Heart left ventricle (tissue), 13 donors: ENCODE measurements at regions not wholly inside any gene's neighbourhood (a gene's known extent, or its start where the extent isn't known, plus 50 kb on each side); places are given as distances from the start of the nearest gene placed in this dataset.
"Not testable (repeated sequence)": the region's sequence is repeated elsewhere in the genome, so short reads cannot be mapped to it uniquely, and the experiment has no call there.

ENCODE experiments used
- POLR2A ChIP-seq, 2 donors: fragments of 450-650 bp; IDR thresholded peaks; one replicate each; pipeline ENCODE4 v1.6.1; 2017; ENCODE audit warnings: antibody characterized with exemption in 2 of 2, mild to moderate bottlenecking in 2 of 2, moderate library complexity in 2 of 2
- TF ChIP-seq, protein P1 (sequence below), 12 donors: fragments of 200-600 bp; sonication (generic) in 4 of 12; IDR thresholded peaks; one replicate each; pipeline versions ENCODE4 v1.5.0 to v1.8.0; 2018 to 2022; ENCODE audit warnings: antibody characterized with exemption in 12 of 12, mild to moderate bottlenecking in 5 of 12
- donor health status: ischemic (EF 13 %, LVEDD 7.1; RV severe dilation, severe dysfunction).
- donor health status: DM: no; HTN: yes; CAD: no.
- donor health status: DM: no; HTN: no; CAD: no.
- donor health status: ischemic (EF 25% LVEDD 6.9; RV normal size, moderate dysfunction).
- donor health status: ischemic (EF 25% LVEDD 5.7; RV mildly dilated, moderate dysfunction).
- donor health status: ischemic (EF 35%, LVEDD 5.7; RV mildly dilated, moderate dysfunction).
- donor health status: nonischemic (EF 11% LVEDD 7.7; RV severe dilation, severe dysfunction).
- donor health status: DM: yes; HTN: yes; CAD: no.
- donor health status: PGD.
- donor health status: ischemic (EF 29% LVEDD 5.4; RV normal size, mild dysfunction).
- donor health status: nonischemic (EF 23%, LVEDD 6.1; RV moderate dilation, normal function).

DNA sequence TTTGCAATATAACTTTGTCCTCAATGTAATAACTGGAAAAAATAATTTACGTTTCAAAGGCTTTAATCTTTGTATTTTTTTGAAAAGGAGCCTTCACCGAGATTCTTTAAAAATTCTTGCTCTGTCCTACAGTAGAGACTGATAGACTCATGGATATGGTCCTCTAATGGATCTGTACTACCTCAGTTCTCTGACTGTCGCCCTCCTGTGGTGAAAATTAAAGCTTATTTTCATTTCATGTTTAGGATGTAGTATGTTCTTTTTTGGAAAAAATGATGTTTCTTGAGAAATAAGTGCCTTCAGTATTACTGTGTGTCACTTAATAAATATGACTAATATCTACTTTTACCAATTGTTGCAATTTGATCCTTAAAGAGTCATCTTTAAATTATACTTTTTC is 2681.5 kb upstream of the DEFB115 start:
- TF ChIP-seq, protein P1, sequence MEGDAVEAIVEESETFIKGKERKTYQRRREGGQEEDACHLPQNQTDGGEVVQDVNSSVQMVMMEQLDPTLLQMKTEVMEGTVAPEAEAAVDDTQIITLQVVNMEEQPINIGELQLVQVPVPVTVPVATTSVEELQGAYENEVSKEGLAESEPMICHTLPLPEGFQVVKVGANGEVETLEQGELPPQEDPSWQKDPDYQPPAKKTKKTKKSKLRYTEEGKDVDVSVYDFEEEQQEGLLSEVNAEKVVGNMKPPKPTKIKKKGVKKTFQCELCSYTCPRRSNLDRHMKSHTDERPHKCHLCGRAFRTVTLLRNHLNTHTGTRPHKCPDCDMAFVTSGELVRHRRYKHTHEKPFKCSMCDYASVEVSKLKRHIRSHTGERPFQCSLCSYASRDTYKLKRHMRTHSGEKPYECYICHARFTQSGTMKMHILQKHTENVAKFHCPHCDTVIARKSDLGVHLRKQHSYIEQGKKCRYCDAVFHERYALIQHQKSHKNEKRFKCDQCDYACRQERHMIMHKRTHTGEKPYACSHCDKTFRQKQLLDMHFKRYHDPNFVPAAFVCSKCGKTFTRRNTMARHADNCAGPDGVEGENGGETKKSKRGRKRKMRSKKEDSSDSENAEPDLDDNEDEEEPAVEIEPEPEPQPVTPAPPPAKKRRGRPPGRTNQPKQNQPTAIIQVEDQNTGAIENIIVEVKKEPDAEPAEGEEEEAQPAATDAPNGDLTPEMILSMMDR (IDR thresholded peaks at IDR 0.05) = peak in 2 of 12 donors; percentile 9 to 24
- TF ChIP-seq POLR2A (IDR thresholded peaks at IDR 0.05) = not testable (repeated sequence)
